ENCODE measurements at regions not wholly inside any gene's neighbourhood (a gene's known extent, or its start where the extent isn't known, plus 50 kb on each side); places are given as distances from the start of the nearest gene placed in this dataset.
"Not testable (repeated sequence)": the region's sequence is repeated elsewhere in the genome, so short reads cannot be mapped to it uniquely, and the experiment has no call there.

DNA sequence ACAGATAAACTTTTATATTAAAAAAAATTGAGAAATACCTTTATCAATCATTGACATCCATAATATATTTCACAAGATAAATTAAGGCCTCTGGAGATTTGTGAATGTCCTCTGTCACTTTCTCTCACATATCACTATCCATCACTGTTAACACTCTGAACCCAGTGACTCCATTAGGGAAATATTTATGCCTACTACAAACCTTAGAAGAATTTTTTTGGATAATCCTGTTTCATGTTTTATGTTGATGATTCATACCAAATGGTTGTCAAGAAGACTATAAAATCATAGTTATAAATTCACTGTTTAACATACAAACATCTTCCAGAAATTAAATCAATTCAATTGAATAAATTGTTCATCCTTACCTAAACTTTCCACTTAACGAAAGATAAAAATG is 357.6 kb upstream of the CDH10 start:
- no peak for DNase-seq

DNA sequence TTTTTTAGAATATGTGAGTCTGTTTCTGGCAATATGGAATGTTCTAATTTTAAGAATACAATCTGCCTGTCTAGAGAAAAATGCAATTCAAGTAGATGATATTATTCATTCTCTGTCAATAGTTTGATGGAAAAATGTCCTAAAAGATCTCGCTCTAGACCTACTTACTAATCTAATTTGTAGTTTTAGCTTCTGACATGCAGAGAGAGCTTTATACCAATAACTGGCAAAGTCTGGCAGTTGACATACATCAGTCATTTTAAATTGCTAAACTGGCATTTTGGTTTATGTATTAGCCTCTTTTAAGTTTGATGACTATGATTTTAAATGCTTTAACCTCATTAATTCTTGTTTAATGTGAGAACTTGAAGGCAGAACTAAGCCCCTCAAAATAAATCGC is 355.0 kb upstream of the CDH10 start:
- no peak for DNase-seq

DNA sequence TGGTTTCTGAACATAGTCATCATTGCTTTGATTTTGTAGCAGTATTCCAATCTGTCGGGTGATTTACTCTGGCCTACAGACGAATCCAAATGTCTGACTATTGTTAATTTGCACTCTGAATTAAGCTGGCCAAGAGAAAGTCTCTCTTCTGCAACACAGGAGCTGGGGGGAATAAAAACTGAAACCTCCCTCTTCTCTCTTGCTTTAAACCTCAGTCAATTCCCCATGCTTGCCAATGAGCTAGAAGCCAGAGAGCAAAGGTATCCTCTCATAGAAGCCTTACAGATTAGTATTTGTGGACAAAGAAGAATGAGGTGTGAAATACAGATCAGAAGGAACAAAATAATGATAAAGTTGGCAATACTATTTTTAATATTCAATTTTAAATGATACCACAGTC is 353.9 kb upstream of the CDH10 start:
- DNase-seq, result no peak

DNA sequence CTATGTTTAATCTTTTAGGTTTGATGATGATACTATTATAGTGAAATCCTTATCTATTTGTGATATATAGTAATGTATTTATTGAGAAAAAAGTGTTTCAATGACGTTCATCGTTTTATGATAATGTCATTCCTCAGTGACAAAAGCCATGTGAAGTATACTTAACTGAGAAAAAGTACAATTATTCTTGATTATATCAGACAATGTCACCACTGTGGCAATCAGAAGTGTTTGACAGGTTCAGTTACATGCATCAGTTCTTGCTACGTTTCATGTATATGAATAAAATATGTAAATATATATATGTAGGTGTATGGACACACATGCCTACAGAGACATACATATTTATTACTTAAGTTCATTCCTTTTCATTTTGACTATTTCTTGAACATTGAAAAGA is 341.5 kb upstream of the CDH10 start:
- DNase-seq, result no peak

DNA sequence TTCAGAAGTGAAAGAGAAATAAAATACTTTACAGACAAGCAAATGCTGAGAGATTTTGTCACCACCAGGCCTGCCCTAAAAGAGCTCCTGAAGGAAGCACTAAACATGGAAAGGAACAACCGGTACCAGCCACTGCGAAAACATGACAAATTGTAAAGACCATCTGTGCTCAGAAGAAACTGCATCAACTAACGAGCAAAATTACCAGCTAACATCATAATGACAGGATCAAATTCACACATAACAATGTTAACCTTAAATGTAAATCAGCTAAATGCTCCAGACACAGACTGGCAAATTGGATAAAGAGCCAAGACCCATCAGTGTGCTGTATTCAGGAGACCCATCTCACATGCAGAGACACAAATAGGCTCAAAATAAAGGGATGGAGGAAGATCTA is 333.8 kb upstream of the CDH10 start:
- DNase-seq, result not testable (repeated sequence)

DNA sequence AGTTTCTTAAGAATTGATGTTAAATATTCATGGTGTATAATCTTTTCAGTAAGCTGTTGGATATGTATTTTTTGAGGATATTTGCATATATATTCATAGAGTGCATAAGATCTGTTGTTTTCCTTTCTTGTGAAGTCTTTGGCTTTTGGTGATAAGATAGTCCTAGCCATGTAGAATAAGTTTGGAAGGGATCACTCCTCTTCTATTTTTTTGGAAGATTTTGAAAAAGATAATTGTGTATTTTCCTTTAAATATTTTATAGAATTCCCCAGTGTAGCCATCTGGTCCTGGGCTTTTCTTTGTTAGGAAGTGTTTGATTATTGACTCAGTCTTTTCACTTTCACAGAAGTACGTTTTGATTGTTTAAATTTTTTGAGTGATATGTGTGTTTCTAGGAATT is 318.8 kb upstream of the CDH10 start:
- DNase-seq, result no peak

DNA sequence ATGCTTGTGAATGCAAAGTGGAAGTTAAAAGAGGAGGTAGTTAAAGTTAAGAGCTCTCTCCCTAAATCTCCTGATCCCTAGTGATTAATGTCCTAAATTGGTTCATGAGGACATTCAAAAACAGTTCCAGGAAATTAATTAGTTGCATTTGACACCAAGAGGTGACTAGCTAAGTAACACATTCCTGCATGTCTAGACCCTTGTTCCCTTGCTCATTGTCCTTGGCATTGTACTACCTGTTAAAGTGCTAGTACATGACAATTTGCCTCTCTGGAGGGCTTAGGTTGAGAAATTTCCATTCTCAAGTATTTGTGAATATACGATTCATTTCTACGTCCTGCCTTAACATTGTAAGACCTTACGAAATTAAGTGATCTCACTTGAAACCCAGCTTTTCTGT is 278.6 kb upstream of the CDH10 start:
- no peak for DNase-seq

DNA sequence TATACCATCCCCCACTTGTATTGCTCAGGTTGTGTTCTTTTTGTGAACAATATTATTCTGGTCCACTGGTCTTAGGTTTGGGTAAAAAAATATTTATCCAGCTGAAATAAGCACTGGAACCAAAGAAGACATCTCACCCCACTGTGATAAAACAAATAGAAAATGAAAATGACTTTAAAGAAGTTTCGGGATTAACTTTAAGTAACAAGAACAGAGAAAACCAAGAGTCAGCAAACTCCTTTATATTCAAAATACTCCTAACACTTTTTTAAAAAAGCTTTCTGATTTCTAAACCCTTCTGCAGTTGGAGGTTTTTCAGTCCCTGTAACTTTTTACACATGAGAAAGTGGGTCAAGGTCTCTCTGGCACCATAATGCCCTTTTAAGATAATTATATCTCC is 273.9 kb upstream of the CDH10 start:
- no peak for DNase-seq

DNA sequence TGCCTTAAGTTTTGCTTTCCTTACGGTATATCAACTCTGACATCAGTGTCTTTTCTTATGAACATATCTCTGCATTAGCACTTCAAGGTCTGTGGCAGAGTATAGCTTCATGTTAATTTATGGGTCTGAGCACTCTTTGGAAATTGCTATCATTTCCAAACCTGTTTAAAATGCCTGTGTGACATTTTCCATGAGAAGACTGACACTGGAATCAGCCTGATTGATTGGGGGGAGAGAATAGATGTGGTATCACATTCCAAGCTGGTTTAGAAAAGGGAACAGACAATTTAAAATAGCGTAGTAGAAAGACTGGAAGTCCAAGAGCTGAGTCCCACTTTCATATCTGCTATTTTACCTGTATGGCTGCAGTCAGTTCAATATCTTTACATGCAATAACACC is 272.1 kb upstream of the CDH10 start:
- DNase-seq, result no peak

DNA sequence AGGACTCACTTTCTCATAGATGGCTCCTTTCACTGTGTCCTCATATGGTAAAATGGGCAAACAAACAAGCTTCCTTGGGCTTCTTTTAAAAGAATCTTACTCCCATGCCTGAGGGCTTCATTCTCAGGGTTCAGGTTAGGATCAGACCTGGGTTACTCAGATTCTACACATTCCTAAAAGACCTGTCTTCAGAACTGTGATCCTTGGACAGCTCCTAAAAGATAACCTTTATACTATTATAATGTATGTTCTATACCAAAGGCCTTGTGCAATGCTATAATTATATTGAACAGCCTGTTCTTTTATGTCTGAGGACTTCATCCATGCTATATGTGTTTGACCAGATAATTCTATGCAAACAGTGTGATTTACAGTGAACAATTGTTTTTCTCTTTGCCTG is 264.4 kb upstream of the CDH10 start:
- no peak for DNase-seq

DNA sequence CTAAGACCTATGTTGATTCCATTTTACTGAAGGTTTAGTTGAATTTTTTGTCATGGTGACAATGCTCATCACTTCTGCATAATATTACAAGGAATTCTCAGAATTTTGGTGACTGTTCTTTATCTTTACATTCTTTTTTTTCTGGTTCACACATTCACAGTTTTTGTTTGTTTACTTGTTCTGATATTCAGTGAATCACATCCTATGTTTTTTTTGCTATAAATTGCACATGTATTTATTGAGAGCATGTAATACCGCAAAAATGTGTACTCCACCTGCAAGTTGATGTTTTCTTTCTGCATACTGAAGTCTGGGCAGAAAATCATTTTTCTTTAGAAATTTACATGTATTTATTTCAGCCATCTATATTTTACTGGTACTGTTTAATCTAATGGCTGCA is 261.9 kb upstream of the CDH10 start:
- DNase-seq, result no peak

DNA sequence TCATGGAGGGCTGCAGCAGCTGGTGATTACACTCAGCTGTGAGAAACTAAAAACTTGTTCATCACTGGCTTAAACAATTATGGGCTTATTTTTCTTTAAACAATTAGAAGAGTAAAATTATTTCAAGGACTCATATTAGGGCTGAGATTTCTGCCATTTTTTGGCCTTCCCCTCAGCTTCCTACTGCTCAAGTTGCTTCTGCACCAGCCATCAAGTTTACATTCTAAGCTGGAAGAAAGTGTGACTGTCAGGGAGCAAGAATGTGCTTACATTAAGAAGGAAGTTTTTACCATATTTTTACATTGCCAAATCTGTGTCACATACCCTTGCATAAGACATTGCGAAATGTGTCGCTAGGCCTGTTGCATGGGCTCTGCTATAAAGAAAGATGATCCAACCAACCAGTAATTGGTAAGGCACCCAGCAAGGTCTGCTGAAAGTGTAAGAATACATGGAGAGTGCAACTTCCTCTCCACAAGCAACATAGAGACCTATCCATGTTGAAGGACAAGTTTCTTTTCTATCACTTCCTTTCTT is 260.3 kb upstream of the CDH10 start:
- peak; percentile 51 for DNase-seq

DNA sequence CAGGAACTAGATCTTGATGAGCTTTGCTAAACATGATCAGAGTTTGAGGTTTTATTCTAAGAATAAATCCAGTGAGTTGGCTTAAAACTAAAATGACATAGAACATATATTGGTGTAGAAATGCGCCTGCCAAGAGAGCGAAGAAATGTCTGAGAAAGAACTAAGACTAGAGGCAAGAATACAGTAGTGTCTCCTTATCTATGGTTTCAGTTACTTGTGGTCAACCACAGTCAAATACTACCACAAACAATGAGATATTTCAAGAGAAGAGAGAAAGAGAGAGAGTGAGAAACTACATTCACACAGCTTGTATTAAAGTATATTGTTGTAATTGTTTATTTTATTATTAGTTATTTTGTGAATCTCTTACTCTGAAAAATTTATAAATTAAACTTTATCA is 254.4 kb upstream of the CDH10 start:
- no peak for DNase-seq

DNA sequence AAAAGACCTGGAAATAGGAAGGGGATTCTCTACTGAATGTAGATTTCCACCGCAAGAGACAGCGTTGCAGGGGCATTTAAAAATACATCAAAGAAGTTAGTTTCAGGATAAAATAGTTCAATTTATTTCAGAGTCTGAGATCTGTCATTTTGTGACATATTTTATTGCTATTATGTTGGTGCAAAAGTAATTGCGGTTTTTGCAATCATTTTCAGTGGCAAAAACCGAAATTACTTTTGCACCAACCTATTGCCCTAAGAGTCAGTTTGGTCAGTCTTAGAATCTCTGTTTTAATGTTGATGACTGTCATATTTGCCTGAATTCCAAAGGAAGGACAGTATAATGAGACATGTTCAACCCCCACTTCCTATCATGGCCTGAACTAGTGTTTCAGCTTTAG is 219.5 kb upstream of the CDH10 start:
- DNase-seq, result no peak

DNA sequence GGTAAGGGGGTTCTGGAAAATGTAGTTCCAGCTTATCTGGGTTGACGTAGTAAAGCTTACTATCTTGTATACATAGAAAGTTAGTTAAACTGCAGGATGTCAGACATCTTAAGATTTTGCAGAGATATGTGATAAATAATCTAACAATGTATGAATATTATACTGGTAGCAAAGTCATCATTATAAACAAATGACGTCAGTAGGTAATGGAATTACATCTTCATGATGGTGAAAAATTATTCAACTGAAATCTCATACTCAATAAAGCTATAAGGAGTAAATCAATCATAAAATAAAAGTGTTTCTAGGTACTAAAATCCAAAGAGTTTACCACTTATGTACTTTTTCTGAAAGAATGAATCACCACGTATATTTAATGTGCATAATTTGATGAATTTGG is 217.3 kb upstream of the CDH10 start:
- DNase-seq, result no peak

DNA sequence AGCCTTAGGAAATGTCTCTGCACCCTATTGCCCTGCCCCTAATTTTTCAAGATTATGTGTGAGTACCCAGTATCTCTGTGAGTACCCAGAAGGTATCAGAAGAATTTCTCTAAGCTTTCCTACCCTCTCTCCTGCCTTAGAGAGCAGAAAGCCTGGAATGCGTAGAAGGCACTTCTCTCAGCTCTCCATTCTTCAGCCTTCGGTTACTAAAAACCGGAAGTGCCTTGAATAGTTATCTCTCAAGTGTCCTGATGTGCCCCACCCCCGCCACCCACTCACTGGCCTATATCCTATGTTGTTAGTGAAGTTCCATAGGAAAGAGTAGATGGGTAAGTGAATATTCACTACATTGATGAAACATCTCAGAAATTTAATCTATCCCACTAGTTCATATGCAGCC is 210.7 kb upstream of the CDH10 start:
- DNase-seq, result no peak

DNA sequence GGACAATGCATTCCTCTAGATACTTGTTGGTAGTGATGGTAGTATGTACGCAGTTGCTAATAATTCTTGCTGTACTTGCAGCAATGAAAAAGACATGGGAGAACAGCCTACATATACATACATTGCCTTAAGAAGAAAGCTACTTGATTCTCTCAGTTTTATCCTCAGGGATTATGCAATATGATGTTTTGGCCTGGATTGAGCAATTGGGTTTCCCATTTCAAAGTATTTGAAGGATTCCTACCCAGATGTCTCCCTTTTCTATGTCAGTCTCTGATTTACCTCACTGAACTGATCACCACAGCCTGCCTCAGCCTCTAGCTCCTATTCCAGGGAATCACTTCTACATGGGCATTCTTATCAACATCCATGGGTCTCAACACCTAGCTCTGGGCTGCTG is 210.1 kb upstream of the CDH10 start:
- DNase-seq, result no peak

DNA sequence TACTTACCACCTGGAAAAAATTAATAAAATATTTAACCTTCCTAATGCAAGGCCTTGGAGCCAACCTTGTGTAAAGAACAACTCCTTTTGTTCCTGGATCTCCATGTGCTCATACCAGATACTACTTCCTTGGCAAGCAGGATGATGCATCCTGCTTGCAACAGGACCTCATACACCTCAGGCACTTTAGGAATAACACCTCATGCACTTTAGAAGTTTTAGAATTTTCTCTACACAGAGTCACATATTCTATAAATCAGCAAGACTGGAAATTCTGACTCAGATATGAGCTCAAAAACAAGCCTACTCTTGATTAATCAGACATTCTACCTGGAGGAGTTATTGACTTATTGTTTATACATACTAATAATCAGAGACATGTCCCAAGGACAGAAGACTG is 209.6 kb upstream of the CDH10 start:
- DNase-seq, result no peak

DNA sequence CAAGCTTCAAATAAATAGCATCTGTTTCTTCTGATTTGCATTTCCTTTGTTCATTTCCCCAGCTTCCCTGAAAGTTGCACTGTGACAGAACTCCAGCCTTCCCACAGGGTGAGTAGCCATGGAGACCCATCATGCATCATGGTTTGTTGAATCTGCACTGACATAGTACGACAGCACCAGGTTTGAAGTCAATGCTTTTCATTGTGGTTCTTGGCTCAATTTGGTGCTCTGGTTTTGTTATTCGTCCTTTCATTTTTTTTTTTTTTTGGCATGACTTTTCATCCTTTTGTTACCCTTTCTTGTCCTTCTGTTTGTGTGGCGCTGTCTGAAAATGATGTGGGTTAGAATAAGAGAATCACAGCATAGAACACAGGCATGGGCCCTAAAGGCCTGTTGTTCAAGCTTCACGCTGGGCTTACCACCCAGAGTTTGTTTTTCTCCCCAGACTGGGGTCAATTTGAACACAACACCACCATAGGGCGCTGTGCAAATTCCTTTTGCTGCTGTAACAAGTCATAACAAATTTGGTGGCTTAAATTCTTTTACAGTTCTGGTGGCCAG is 206.2 kb upstream of the CDH10 start:
- DNase-seq, result no peak

DNA sequence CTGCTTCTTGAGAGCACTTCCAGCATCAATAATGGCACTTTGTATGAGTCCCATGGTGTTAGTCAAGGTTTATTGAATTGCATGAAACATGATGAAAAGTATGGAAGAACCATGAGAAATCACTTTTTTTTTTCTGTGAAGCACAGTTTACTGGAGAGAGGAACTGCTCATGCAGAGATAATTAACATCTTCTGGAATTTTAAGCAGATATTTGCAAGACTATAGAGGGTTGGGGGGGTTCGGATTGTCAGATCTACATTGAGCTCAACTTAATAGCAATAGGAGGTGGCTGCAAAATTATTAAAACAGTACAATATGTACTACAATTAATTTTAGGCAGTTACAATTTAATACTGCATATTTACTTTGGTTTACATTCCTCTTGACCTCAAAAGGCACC is 204.4 kb upstream of the CDH10 start:
- DNase-seq, result no peak

DNA sequence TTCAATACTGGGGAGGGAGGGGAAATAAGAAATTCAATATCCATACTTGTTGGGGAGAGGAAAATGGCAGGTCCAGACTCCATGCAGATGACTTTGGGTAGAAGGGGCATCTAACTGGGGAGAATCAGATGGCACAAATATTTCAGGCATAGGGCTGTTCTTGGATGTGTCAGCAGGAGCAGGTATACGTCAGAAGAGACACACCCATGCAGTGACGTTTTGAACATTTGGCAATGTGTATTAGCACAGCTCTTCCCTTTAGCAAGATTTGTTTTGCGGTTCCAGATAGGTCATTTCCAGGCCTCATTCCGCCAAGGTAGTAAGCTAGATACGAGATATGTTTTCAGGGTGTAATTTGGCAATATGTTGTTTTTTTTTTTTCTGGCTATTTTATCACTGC is 187.2 kb upstream of the CDH10 start:
- DNase-seq, result no peak

DNA sequence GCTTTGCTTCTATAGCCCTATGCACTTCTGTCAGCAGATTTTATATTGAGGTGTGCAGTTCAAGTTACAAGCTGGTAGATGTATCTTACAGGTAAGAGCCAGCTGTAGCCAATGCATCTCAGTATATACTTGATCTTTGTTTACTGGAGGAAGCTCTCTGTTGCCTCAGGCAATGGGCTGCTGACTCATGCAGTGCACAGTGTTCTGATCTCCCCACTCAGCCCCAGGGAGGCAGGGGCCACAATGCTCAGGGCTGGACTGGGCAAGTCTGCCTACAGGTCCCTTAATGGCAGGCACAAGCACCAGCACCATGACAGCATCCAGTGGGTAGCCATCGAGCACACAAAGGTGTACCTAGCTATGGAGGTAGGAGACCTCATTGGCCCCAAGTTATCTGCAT is 178.8 kb upstream of the CDH10 start:
- no peak for DNase-seq

DNA sequence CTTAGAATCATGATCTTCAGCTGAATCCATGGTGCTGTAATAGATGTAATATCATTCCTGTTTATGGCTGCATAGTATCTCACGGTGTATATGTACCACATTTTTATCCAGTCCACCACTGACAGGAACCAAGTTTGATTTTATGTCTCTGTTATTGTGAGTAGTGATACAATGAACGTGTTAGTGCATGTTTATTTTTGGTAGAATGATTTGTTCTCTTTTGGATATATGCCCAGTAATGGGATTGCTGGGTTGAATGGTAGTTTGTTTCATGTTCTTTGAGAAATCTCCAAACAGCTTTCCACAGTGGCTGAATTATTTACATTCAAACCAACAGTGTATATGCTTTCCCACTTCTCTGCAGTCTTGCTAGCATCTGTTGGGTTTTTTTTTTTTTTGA is 175.1 kb upstream of the CDH10 start:
- no peak for DNase-seq

DNA sequence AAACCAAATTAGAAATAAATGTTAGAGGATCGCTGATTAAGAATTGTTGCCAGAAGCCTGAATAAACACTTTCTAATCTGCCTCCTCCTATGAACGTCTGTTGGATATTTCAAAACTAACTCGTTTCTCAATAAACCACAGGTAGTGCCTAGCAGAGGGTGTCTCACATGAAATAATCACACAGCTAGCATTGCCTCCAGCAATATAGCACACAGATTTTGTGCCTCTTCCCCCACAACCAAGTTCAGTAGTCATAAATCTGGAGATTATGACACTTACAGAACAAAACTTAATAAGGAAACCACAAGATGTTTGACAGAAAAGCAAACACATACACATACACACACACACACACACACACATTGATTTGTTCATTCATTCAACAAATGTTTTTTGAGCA is 173.2 kb upstream of the CDH10 start:
- DNase-seq, result no peak

DNA sequence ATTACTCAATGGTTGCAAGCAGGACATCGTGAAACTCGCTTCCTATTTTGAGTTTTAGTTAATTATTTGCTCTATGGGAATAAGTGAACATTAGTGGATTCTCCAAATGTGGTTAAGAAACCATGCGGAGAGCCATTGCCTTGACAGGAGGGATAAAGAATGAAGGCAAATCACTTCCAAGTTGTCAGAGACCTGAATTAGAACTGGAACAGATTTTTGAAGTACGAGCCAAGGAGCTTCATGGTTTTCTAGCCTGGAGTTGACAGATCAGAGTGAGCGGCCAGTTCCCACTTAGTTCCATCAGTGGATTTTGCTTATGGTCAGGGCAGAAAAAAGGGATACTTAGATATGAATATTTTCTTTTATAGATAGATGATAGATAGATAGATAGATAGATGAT is 171.4 kb upstream of the CDH10 start:
- no peak for DNase-seq

DNA sequence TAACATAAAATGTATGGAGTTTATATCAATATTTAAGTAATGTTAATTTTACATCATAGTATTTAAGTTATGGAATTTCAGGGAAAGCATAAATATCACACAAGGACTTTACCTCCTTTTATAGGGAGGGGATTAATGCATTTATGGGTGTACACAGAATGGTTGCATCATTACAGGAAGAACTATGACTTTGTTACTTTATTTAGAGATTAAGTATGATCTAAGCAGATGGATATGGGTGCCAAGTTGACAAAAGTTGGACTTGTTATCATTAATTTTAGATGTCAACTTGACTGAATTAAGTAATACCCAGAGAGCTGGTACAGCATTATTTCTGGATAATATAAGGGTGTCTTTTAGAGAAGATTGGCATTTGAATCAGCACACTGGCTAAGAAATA is 160.5 kb upstream of the CDH10 start:
- no peak for DNase-seq

Measured in suppressor macrophage treated with lipopolysaccharide for 4 hours (primary cell).